GM04504 (cell line): ENCODE measurements at regions not wholly inside any gene's neighbourhood (a gene's known extent, or its start where the extent isn't known, plus 50 kb on each side); places are given as distances from the start of the nearest gene placed in this dataset.

ENCODE experiments used
- DNase-seq: peaks from one replicate; pipeline ENCODE4 v3.0.0-alpha.2; 2012; ENCODE audit warnings: low read depth

DNA sequence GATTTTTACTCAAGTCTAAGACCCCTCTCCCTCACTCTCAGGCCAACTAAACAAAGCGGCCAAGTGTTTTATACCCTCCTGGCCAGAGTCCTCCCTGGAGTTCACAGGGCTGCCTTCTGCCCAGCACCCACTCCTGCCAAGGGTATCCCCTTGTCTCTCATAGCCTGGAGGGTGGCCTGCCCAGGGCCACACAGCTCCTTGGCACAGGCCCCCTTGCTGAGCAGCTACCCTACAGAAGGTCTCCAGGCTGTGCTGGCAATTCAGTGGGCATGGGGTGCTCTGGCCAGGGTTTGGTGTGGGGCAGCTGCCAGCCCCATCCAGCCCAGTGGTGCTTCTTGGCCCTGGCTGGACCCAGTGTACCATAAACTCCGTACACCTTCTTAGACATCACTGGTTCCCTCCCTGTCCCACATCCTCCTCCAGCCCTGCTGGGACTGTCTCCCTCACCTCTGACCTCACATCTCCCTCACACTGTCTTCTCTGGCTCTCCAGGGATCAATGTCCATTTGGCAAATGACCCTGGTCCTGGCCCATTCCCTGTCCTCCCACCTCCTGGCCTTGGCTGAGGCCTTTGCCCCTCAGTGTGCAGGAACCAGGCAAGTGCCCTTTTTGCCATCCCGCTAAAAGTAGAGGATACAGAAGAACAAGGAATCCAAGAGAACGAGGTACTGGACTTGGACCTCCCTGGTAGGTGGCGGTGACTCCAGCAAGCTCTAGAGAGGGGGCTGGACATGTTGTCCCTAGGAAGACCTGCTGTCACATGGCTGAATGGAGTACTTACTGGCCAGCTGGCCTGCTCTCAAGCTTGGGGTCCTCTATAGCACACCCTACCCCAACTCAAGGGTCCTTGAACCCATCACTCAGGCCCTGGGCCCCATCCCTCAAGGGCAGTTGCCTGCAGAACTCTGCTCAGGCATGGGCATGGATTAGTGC is 50.0 kb upstream of the TRPM1 start:
- no peak for DNase-seq

GRCh38 chr15:31153531-31153930 is 52.0 kb upstream of the TRPM1 start:
- no peak for DNase-seq

DNA sequence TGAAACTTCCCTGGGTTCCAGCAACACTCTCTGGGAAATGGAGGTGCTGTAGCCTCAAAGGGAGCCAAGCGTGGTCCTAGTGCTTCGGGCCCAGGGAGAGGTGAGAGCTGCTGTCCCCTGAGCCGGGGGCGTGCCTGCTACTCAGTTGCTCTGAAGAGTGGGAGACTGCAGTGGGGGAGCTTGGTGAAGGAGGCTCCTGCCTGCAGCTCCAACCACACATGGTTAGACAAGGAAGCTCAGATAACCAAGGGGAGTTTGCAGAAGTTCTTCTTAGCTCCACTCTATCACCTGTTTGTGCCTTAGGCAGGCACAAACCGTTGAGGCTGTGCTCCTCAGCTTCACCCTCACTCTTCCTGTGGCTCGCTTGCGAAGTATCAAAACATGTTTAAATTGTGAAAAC is 53.6 kb upstream of the TRPM1 start:
- no peak for DNase-seq

DNA sequence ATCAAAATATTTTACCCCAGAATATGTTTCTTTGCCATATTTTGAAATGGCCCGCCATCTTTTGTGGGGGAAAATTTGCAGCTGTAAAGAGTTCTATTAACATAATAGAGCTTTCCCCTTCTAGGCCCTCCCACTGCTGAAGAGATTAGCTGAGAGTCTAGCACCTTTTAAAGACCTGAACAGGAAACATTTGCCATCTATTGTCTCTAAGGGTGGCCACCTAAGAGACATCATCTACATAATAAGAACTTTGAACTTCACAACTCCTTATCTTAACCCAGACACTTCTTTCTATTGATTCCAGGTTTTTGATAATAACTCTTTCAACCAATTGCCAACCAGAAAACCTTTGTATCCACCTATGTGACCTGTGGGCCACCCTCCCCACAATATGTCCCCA is 54.7 kb upstream of the TRPM1 start:
- no peak for DNase-seq

DNA sequence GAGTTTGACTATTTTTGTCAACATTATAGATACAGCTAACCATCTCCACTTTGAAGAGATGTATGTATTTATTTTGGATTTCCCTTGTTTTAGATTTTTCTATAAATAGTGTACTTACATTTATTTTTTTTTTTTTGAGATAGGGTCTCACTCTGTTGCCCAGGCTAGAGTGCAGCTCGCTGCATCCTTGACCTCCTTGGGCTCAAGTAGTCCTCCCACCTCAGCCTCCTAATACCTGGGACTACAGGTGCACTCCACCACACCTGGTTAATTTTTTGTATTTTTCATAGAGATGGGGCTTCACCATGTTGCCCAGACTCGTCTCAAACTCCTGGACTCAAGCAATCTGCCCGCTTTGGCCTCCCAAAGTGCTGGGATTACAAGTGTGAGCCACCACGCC is 55.3 kb upstream of the TRPM1 start:
- no peak for DNase-seq

DNA sequence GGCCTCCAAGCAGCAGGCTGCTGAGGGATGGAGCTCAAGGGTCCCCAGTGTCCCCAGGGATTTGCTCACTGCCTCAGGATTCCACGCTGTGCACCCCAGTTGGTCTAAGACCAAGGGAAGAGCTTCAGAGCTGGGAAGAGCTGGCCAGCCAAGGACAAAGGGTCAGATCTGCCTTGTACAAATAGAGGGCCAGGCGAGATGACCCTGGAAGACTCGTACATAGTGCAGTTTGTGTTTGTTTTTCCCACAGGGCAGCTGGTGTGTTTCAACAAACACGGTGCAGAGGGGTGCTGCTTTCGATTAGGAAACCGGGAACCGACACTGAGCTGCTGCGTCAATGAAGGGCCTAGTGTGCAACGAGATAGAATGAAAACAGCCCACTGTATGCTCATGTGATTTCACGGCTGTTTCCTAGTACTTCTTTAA is 56.1 kb upstream of the TRPM1 start:
- no peak for DNase-seq

GRCh38 chr15:31158858-31159569 is 57.5 kb upstream of the TRPM1 start:
- DNase-seq = no peak

GRCh38 chr15:31159837-31160236 is 58.3 kb upstream of the TRPM1 start:
- no peak for DNase-seq

GRCh38 chr15:31160297-31160696 is 58.8 kb upstream of the TRPM1 start:
- DNase-seq = no peak

- no peak for DNase-seq
Observed at GRCh38 chr15:31160740-31161495, 59.4 kb upstream of the TRPM1 start.

GRCh38 chr15:31161951-31162350 is 60.4 kb upstream of the TRPM1 start:
- DNase-seq = no peak

DNA sequence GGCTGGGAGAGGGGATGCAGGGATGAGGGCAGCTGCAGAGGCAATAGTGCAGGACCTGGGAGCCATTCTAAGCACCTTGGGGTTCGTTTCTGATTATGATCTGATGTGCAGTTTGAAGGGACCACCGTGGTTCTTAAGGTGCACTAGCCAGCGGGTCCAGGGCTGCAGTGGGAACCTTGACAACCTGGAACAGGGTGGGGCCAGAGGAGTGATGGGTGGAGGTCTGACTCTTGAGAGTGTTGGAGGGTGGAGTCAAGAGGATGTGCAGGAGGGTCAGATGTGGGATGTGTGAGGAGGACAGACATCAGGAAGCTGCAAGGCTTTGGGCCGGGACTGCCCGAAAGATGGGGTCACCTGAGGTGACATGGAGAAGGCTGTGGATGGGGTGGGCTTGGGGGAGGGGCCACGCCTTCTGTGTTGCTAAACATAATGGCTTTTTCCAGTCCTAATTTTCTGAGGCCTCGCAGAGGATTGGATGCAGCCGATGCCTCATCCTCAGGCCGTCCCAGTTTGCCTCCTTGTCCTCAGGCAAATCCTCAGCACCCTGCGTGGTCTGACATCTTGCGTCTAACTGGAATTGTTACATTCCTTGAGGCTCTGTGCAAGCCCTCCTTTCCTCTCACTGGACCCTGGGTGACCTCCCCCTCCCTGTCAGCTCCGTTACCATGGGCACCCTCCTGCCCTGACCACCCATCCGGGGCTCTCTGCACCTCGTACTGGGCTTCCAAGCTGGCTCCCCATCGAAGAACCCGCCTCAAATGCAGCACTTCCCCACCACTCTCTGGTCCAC is 61.4 kb upstream of the TRPM1 start:
- DNase-seq = no peak

- no peak for DNase-seq
Observed at GRCh38 chr15:31163769-31164572, 62.4 kb upstream of the TRPM1 start.

GRCh38 chr15:31164573-31164912 is 63.0 kb upstream of the TRPM1 start:
- DNase-seq = no peak

DNA sequence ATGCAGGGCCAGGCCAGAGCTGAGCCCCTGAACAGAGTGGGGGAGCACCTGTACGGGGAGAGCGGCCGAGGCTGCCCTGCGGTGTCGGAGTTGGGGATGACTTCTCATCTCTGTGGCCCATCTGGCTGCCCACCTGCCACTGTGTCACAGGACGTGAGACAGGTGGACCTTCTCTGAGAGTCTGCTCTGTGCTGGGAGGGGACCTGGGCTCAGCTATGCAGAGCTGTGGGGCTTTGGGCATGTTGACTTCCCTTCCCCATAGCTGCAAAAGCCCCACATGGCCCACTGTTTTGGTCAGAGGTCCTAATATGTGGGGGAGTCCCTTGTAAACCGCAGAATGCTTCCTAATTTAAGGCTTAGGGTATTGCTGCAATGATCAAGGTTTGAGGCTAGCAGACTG is 68.0 kb upstream of the TRPM1 start:
- no peak for DNase-seq

- no peak for DNase-seq
Observed at GRCh38 chr15:31171731-31172130, 70.2 kb upstream of the TRPM1 start.

GRCh38 chr15:31172606-31173005 is 71.1 kb upstream of the TRPM1 start:
- DNase-seq = no peak

DNA sequence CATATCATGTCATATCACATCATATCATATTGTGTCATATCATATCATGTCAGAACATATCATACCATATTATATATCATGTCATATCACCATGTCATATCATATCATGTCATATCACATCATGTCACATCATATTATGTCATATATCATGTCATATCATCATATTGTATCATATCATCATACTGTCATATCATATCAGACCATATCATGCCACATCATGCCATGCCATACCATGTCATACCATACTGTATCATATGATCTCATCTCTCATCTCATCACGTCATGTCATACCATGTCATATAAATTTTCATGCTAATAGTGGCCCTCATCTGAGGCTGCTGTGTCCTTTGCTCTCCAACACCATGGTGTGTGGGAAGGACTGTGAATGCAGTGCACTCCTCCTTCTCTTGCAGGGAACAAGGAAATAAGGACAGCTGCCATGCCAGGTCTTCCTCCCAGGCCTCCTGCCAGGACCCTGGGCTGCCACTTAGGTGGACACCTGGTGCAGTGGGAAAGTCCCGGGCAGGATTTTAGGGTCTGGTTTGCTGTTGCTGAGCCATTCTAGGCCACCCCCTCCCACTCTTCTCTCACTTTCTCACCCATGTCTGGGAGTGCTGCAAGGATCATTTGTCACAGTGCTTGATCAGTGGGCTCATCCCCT is 72.4 kb upstream of the TRPM1 start:
- no peak for DNase-seq

DNA sequence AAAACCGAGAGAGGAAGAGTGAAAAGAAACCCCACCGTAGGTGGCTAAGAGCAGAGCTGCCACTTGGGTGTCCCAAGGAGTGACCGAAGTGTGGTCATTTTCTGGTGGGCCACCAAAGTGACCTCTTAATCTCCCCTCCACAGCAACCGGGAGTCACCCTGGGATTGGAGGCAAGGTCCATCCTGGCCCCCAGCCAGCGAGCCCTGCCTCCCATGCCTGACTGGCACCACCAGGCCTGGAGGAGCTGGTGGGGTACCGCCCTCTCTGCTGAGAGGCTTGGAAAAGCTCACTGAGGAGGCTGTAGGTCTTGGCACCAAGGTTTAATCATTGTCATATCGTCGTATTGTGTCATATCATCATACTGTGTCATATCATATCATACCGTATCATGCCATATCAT is 74.0 kb upstream of the TRPM1 start:
- no peak for DNase-seq

- DNase-seq = no peak
Observed at GRCh38 chr15:31177951-31178350, 76.4 kb upstream of the TRPM1 start.

DNA sequence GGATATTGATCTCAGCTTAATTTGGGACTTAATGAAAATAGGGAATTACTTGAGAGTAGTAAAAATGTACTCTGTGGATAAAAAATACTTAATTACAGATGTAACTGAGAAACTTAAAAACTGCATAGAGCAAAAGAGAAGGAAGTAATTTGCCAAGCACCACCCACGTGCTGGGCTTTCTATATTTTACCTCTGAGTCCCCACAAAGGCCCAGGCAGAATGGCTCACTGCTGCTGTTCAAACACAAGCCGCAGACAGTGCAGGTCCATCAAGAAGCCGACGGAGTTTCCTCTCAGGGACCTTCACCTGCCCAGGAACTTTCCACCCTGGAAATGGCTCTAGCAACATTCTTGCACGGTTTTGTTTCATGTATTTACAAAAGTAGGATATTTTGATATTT is 77.2 kb upstream of the TRPM1 start:
- no peak for DNase-seq
